ENCODE measurements at regions not wholly inside any gene's neighbourhood (a gene's known extent, or its start where the extent isn't known, plus 50 kb on each side); places are given as distances from the start of the nearest gene placed in this dataset.
"Not testable (repeated sequence)": the region's sequence is repeated elsewhere in the genome, so short reads cannot be mapped to it uniquely, and the experiment has no call there.

DNA sequence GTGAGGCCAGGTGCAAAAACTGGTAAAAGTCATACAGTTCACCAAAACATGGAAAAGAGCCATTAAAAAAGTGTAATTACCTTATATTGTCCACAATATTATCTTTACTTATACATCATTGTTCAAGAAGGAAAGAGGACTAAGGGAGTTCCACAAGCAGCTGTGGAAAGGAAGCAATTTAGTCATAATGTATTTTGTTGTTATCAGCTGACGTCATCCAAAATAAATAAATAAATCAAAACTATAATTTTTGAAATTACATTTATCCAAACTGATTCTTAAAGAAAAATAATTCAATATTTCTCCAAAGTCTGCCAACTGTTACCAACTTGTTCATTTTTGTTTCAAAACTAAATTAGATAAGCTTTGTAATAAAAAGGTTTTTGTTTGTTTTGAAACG, 256.1 kb upstream of the CNTNAP5 start:
- Mint-ChIP-seq H3K9me3 (peaks cover 4% of the 10 kb centered on the region), H3K4me3 (no peak overlapping the region), H3K36me3 (ENCODE audit: low read depth) (no peaks in the 10 kb centered on the region), H3K4me1 (ENCODE audit: low read depth) (no peaks in the 10 kb centered on the region), H3K27ac (no peak overlapping the region), H3K27me3 (ENCODE audit: low read depth) (no peaks in the 10 kb centered on the region)
- intact Hi-C loops (cut with micrococcal nuclease) = no loop called here
- CTCF ChIA-PET = no interaction called here
- DNase-seq = no peak

- intact Hi-C loops (cut with micrococcal nuclease) = no loop called here
- CTCF ChIA-PET = no interaction called here
- no peaks in the 10 kb centered on the region for H3K4me1 Mint-ChIP-seq (ENCODE audit: low read depth)
- no peak for DNase-seq
- no peaks in the 10 kb centered on the region for H3K36me3 Mint-ChIP-seq (ENCODE audit: low read depth)
- no peak overlapping the region for H3K27ac Mint-ChIP-seq
- H3K4me3 Mint-ChIP-seq = no peak overlapping the region
- H3K9me3 Mint-ChIP-seq = peaks cover 2% of the 10 kb centered on the region
- no peaks in the 10 kb centered on the region for H3K27me3 Mint-ChIP-seq (ENCODE audit: low read depth)
Measured at GRCh38 chr2:123770996-123771720, 253.9 kb upstream of the CNTNAP5 start.

GRCh38 chr2:123771928-123772632, 253.0 kb upstream of the CNTNAP5 start:
- Mint-ChIP-seq H3K9me3 (peaks cover 2% of the 10 kb centered on the region), H3K4me1 (ENCODE audit: low read depth) (no peaks in the 10 kb centered on the region), H3K27me3 (ENCODE audit: low read depth) (no peaks in the 10 kb centered on the region), H3K4me3 (no peak overlapping the region), H3K36me3 (ENCODE audit: low read depth) (no peaks in the 10 kb centered on the region), H3K27ac (no peak overlapping the region)
- CTCF ChIA-PET = no interaction called here
- DNase-seq = no peak
- intact Hi-C loops (cut with micrococcal nuclease) = no loop called here

DNA sequence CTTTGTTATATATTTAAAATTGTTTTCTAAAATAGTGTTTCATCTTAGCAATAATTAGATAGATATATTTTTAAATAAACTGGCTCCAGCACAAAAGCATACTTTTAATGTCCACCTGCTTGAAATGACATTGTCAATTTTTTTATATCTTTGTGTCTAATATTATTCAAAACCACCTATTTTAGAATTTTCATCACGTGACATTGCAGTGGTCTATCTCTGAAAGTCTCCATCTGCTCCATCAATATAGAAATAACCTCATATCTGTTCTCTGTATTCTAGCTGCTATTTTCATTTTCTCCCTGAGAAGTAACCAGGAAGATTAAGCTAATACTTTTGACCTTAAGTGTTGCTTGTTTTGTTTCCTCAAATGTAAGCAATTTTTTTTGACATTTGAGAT, 248.0 kb upstream of the CNTNAP5 start:
- Mint-ChIP-seq H3K4me3 (no peak overlapping the region), H3K9me3 (peaks cover 3% of the 10 kb centered on the region), H3K27ac (no peak overlapping the region), H3K36me3 (ENCODE audit: low read depth) (no peaks in the 10 kb centered on the region), H3K27me3 (ENCODE audit: low read depth) (no peaks in the 10 kb centered on the region), H3K4me1 (ENCODE audit: low read depth) (no peaks in the 10 kb centered on the region)
- intact Hi-C loops (cut with micrococcal nuclease) = no loop called here
- CTCF ChIA-PET = no interaction called here
- no peak for DNase-seq

- Mint-ChIP-seq H3K27me3 (ENCODE audit: low read depth) (no peaks in the 10 kb centered on the region), H3K36me3 (ENCODE audit: low read depth) (no peaks in the 10 kb centered on the region), H3K27ac (no peak overlapping the region), H3K4me1 (ENCODE audit: low read depth) (no peaks in the 10 kb centered on the region), H3K4me3 (no peak overlapping the region), H3K9me3 (peaks cover 13% of the 10 kb centered on the region)
- intact Hi-C loops (cut with micrococcal nuclease) = no loop called here
- DNase-seq = no peak
- CTCF ChIA-PET = no interaction called here
Measured at GRCh38 chr2:123783164-123783563, 241.9 kb upstream of the CNTNAP5 start.

GRCh38 chr2:123785332-123785731, 239.8 kb upstream of the CNTNAP5 start:
- no peak for DNase-seq
- no peaks in the 10 kb centered on the region for H3K4me1 Mint-ChIP-seq (ENCODE audit: low read depth)
- peaks cover 13% of the 10 kb centered on the region for H3K9me3 Mint-ChIP-seq
- no peak overlapping the region for H3K4me3 Mint-ChIP-seq
- no peaks in the 10 kb centered on the region for H3K27me3 Mint-ChIP-seq (ENCODE audit: low read depth)
- no peak overlapping the region for H3K27ac Mint-ChIP-seq
- intact Hi-C loops (cut with micrococcal nuclease) = no loop called here
- CTCF ChIA-PET = no interaction called here
- no peaks in the 10 kb centered on the region for H3K36me3 Mint-ChIP-seq (ENCODE audit: low read depth)

DNA sequence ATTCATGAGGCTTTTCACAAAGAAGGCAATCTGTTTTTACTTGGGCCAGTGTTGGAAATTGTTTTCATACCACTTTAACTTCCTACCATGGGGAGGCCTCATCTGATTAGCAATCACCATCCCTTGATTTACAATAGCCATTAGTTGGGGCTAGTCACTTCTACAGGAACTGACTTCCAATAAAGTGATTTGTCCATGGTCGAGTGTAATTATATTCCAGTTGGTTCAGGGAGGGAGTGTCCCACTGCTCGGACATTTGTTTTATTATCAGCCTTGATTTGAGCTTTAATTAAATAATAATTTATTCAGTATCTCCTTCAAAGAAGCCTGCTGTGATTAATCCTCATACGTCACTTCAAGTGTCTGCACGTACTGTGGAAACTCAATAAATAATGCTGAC, 233.9 kb upstream of the CNTNAP5 start:
- CTCF ChIA-PET = interaction anchor here (0.9 kb wide), 1 partner anchor 25 kb away, joined by 4 read pairs; no protein-coding TSS in a partner anchor
- H3K27me3 Mint-ChIP-seq (ENCODE audit: low read depth) = no peaks in the 10 kb centered on the region
- H3K27ac Mint-ChIP-seq = no peak overlapping the region
- H3K36me3 Mint-ChIP-seq (ENCODE audit: low read depth) = no peaks in the 10 kb centered on the region
- no peak for DNase-seq
- H3K9me3 Mint-ChIP-seq = peaks cover 8% of the 10 kb centered on the region
- no peaks in the 10 kb centered on the region for H3K4me1 Mint-ChIP-seq (ENCODE audit: low read depth)
- intact Hi-C loops (cut with micrococcal nuclease) = no loop called here
- H3K4me3 Mint-ChIP-seq = no peak overlapping the region

- Mint-ChIP-seq H3K27ac (no peak overlapping the region), H3K27me3 (ENCODE audit: low read depth) (no peaks in the 10 kb centered on the region), H3K9me3 (peaks cover 4% of the 10 kb centered on the region), H3K36me3 (ENCODE audit: low read depth) (no peaks in the 10 kb centered on the region), H3K4me3 (no peak overlapping the region), H3K4me1 (ENCODE audit: low read depth) (no peaks in the 10 kb centered on the region)
- intact Hi-C loops (cut with micrococcal nuclease) = no loop called here
- DNase-seq = no peak
- CTCF ChIA-PET = interaction anchor here (0.9 kb wide), 1 partner anchor 25 kb away, joined by 4 read pairs; no protein-coding TSS in a partner anchor
Measured at GRCh38 chr2:123791684-123792083, 233.4 kb upstream of the CNTNAP5 start.

DNA sequence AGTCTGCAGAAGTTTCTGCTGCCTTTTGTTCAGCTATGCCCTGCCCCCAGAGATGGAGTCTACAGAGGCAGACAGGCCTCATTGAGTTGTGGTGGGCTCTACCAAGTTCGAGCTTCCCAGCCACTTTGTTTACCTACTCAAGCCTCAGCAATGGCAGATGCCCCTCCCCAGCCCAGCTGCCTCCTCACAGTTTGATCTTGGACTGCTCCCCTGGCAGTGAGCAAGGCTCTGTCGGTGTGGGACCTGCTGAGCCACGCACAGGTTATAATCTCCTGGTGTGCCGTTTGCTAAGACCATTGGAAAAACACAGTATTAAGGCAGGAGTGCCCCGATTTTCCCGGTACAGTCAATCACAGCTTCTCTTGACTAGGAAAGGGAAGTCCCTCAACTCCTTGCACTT, 221.0 kb upstream of the CNTNAP5 start:
- H3K9me3 Mint-ChIP-seq = peaks cover 29% of the 10 kb centered on the region
- H3K4me3 Mint-ChIP-seq; H3K4me1 Mint-ChIP-seq (ENCODE audit: low read depth); H3K27ac Mint-ChIP-seq; DNase-seq; H3K27me3 Mint-ChIP-seq (ENCODE audit: low read depth); CTCF ChIA-PET; intact Hi-C loops (cut with micrococcal nuclease); H3K36me3 Mint-ChIP-seq (ENCODE audit: low read depth): not testable (repeated sequence)

- CTCF ChIA-PET; H3K4me3 Mint-ChIP-seq; DNase-seq; H3K27me3 Mint-ChIP-seq (ENCODE audit: low read depth); H3K36me3 Mint-ChIP-seq (ENCODE audit: low read depth); H3K4me1 Mint-ChIP-seq (ENCODE audit: low read depth); intact Hi-C loops (cut with micrococcal nuclease); H3K27ac Mint-ChIP-seq: not testable (repeated sequence)
- H3K9me3 Mint-ChIP-seq = peaks cover 34% of the 10 kb centered on the region
Measured at GRCh38 chr2:123805746-123806145, 219.3 kb upstream of the CNTNAP5 start.

GRCh38 chr2:123808243-123808642, 216.8 kb upstream of the CNTNAP5 start:
- DNase-seq = no peak
- Mint-ChIP-seq H3K27me3 (ENCODE audit: low read depth) (no peaks in the 10 kb centered on the region), H3K27ac (no peak overlapping the region), H3K4me1 (ENCODE audit: low read depth) (no peaks in the 10 kb centered on the region), H3K36me3 (ENCODE audit: low read depth) (no peaks in the 10 kb centered on the region), H3K4me3 (no peak overlapping the region), H3K9me3 (peaks cover 22% of the 10 kb centered on the region)
- intact Hi-C loops (cut with micrococcal nuclease) = no loop called here
- CTCF ChIA-PET = no interaction called here

DNA sequence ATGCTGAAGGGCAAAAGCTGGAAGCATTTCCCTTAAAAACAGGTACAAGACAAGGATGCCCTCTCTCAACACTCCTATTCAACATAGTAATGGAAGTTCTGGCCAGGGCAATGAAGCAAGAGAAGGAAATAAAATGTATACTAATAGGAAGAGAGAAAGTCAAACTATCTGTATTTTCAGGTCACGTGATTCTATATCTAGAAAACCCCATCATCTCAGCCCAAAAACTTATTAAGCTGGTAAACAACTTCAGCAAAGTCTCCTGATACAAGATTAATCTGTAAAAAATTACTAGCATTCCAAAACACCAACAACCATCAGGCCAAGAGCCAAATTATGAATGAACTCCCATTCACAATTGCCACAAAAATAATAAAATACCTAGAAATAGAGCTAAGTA, 213.2 kb upstream of the CNTNAP5 start:
- CTCF ChIA-PET = no interaction called here
- H3K4me1 Mint-ChIP-seq (ENCODE audit: low read depth) = no peaks in the 10 kb centered on the region
- no peak overlapping the region for H3K4me3 Mint-ChIP-seq
- H3K27ac Mint-ChIP-seq = no peak overlapping the region
- peaks cover 11% of the 10 kb centered on the region for H3K9me3 Mint-ChIP-seq
- intact Hi-C loops (cut with micrococcal nuclease) = no loop called here
- no peaks in the 10 kb centered on the region for H3K27me3 Mint-ChIP-seq (ENCODE audit: low read depth)
- H3K36me3 Mint-ChIP-seq (ENCODE audit: low read depth) = no peaks in the 10 kb centered on the region
- no peak for DNase-seq

DNA sequence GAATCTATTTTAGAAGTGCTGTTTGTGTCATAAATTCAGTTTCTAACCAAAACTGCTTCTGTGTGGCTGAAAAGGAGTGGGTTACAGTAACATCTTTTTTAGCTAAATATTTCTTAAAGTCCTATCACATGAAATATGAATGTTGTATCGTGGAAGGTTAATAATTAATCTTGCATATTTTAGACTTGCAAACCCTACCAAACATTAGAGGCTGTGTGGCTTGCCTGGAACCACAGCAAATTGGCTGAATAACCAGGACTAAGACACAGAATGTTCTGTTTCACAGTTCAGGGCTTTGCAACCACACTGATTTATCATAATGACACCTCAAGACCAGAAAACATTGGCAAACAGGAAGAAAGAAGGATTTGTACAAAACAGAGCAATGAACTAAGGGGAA, 208.9 kb upstream of the CNTNAP5 start:
- H3K4me1 Mint-ChIP-seq (ENCODE audit: low read depth) = no peaks in the 10 kb centered on the region
- no peak overlapping the region for H3K4me3 Mint-ChIP-seq
- intact Hi-C loops (cut with micrococcal nuclease) = no loop called here
- DNase-seq = no peak
- CTCF ChIA-PET = interaction anchor here (0.6 kb wide), 1 partner anchor 224 kb away, joined by 3 read pairs; no protein-coding TSS in a partner anchor
- no peak overlapping the region for H3K27ac Mint-ChIP-seq
- H3K36me3 Mint-ChIP-seq (ENCODE audit: low read depth) = no peaks in the 10 kb centered on the region
- H3K27me3 Mint-ChIP-seq (ENCODE audit: low read depth) = no peaks in the 10 kb centered on the region
- H3K9me3 Mint-ChIP-seq = peaks cover 3% of the 10 kb centered on the region

All from activated naive CD4-positive, alpha-beta T cell treated with anti-CD3 and anti-CD28 coated beads for 36 hours (primary cell).